HEK293T (cell line): ENCODE measurements at regions not wholly inside any gene's neighbourhood (a gene's known extent, or its start where the extent isn't known, plus 50 kb on each side); places are given as distances from the start of the nearest gene placed in this dataset.

ENCODE experiments used
- ARNT ChIP-seq: fragments of 450-650 bp; IDR thresholded peaks from 2 replicates; pipeline ENCODE4 v1.6.1; 2017; ENCODE audit warnings: mild to moderate bottlenecking
- BHLHE40 ChIP-seq: fragments of 450-650 bp; IDR thresholded peaks from 2 replicates; pipeline ENCODE4 v1.6.1; 2016; ENCODE audit warnings: mild to moderate bottlenecking, moderate library complexity, borderline replicate concordance
- ELF4 ChIP-seq: fragments of 450-650 bp; IDR thresholded peaks from 2 replicates; pipeline ENCODE4 v1.6.1; 2017; ENCODE audit warnings: antibody characterized with exemption
- FOXA1 ChIP-seq: fragments of 450-650 bp; IDR thresholded peaks from 2 replicates; pipeline ENCODE4 v1.6.1; 2016; ENCODE audit warnings: mild to moderate bottlenecking
- FOXK2 ChIP-seq: fragments of 450-650 bp; IDR thresholded peaks from 2 replicates; pipeline ENCODE4 v1.6.1; 2016; ENCODE audit warnings: mild to moderate bottlenecking
- FOXM1 ChIP-seq: fragments of 450-650 bp; IDR thresholded peaks from 2 replicates; pipeline ENCODE4 v1.6.1; 2017; ENCODE audit warnings: mild to moderate bottlenecking, borderline replicate concordance
- L3MBTL2 ChIP-seq: fragments of 450-650 bp; conservative IDR thresholded peaks from 2 replicates; pipeline ENCODE4 v1.6.1; 2016; ENCODE audit warnings: mild to moderate bottlenecking
- SP1 ChIP-seq: fragments of 450-650 bp; IDR thresholded peaks from 2 replicates; pipeline ENCODE4 v1.6.1; 2017
- SUZ12 ChIP-seq: fragments of 450-650 bp; IDR thresholded peaks from 2 replicates; pipeline ENCODE4 v1.6.1; 2016; ENCODE audit warnings: mild to moderate bottlenecking
- TF ChIP-seq, protein P1 (sequence below): fragments of 450-650 bp; IDR thresholded peaks from 2 replicates; pipeline ENCODE4 v1.6.1; 2016

DNA sequence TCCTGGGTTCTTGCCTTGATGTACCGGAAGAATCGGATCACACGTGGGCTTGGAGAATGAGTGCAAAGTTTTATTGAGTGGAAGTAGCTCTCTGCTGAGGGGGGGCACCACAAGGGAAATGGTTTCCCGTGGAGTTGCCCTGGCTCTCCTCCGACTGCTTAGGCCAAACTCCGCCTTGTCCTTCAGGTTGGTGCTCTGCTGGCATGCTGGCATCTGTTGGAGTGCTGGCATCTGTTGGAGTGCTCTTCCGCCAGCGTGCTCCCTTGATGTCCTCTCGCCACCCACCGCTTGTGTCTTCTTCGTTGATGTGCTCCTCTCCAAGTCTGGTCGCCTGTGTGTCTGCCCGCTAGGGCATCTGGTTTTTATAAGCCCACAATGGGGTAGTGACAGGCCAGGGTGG is 317.1 kb upstream of the HSF2 start:
- TF ChIP-seq FOXM1 = no peak
- TF ChIP-seq BHLHE40 = no peak
- TF ChIP-seq FOXK2 = no peak
- TF ChIP-seq L3MBTL2 = no peak
- no peak for TF ChIP-seq SUZ12
- no peak for TF ChIP-seq FOXA1
- TF ChIP-seq ELF4 = no peak
- TF ChIP-seq, protein P1, sequence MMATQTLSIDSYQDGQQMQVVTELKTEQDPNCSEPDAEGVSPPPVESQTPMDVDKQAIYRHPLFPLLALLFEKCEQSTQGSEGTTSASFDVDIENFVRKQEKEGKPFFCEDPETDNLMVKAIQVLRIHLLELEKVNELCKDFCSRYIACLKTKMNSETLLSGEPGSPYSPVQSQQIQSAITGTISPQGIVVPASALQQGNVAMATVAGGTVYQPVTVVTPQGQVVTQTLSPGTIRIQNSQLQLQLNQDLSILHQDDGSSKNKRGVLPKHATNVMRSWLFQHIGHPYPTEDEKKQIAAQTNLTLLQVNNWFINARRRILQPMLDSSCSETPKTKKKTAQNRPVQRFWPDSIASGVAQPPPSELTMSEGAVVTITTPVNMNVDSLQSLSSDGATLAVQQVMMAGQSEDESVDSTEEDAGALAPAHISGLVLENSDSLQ = no peak
- no peak for TF ChIP-seq ARNT
- no peak for TF ChIP-seq SP1
